NCI-H82 (cell line): ENCODE measurements at regions not wholly inside any gene's neighbourhood (a gene's known extent, or its start where the extent isn't known, plus 50 kb on each side); places are given as distances from the start of the nearest gene placed in this dataset.
A peak's percentile ranks its signal among the peaks of the same experiment; 100 is the strongest.
"Not testable (repeated sequence)": the region's sequence is repeated elsewhere in the genome, so short reads cannot be mapped to it uniquely, and the experiment has no call there.

ENCODE experiments used
- DNase-seq: peaks from one replicate; lab custom pipeline; 2025; lab: John Stamatoyannopoulos, UW

GRCh38 chr6:21918666-21919065, 325.1 kb downstream of the SOX4 start:
- no peak for DNase-seq

GRCh38 chr6:21922086-21922485, 328.5 kb downstream of the SOX4 start:
- DNase-seq: no peak

DNA sequence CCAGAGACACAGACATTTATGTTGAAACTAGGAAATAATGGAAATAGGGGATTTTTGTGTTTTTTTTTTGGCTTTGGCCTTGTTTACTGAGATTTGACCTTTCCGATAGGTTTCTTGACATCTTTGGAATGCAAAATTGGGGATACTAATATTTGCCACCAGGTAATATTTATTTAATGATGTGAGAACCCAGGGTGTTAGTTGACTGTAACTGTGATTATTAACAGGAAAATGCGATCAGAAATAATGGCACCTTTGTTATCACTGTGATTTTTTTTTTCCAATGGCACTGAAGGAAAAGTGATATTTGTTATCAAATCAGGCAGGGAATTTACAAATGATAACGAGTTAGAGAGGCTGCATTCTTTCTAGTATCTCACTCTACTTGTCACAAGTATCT, 330.5 kb downstream of the SOX4 start:
- no peak for DNase-seq

- no peak for DNase-seq
These were observed 335.3 kb downstream of the SOX4 start for GRCh38 chr6:21928827-21929226.

DNA sequence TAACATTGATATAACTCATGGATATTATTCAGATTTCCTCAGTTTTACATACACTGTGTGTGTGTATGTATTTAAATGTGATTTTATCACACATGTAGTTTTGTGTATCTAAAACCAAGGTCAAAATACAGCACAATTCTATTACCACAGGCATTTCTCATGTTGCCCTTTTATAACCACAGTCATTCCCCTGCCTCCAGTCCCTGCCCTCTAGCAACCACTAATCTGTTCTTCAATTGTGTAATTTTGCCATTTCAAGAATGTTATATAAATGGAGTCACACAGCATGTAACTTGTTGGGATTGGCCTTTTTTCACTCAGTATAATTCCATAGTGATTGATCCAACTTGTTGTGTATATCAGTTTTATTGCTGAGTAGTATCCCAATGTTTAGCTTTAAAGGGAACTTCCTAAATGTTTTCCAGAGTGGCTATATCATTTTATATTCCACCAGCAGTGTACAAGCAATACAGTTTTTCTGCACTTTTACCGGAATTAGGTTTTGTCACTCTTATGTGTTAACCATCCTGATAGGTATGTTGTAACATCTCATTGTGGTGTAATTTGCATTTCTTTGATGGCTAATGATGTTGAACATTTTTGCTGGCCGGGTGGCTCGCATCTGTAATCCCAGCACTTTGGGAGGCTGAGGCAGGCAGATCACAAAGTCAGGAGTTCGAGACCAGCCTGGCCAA, 338.2 kb downstream of the SOX4 start:
- no peak for DNase-seq

GRCh38 chr6:21933351-21933750, 339.8 kb downstream of the SOX4 start:
- DNase-seq: no peak

GRCh38 chr6:21935142-21935541, 341.6 kb downstream of the SOX4 start:
- no peak for DNase-seq

GRCh38 chr6:21935561-21936028, 342.0 kb downstream of the SOX4 start:
- peak; percentile 55 for DNase-seq

GRCh38 chr6:21937466-21937865, 343.9 kb downstream of the SOX4 start:
- DNase-seq: no peak

GRCh38 chr6:21939066-21939465, 345.5 kb downstream of the SOX4 start:
- DNase-seq: not testable (repeated sequence)

DNA sequence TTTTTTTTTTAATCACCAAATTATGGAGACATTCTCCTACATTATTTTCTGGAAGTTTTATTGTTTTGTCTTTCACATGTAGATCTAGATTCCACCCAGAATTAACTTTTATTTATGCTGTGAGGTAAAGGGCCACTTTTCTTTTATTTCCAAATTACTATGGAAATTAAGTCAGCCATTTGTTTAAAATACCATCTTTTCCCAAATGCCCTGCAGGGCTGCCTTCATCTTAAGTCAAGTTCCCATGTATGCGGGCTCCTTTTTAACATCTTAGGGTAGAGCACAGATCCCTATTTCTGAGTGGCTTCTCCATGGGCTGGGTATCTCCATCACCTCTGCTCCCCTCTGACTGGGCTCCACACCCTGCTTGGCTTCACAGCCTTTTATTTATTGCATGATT, 348.4 kb downstream of the SOX4 start:
- no peak for DNase-seq

DNA sequence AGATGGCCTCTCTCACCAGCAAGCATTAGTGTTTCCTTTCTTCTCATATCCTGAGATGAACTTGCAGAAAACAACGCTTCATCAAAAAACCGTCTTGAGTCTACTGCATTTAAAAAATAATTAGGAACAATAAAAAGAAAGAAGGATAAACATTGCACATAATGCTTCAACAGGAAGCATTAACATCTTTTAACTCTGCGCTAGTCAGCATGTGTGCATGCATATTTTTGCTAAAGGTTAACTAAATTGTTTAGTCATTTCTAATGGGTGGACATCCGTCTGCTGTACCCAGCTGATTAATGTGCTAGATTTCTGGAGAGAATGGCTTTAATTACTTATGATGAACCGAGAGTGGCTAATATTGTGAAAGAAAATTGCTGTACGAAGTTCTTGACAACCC, 349.3 kb downstream of the SOX4 start:
- no peak for DNase-seq

DNA sequence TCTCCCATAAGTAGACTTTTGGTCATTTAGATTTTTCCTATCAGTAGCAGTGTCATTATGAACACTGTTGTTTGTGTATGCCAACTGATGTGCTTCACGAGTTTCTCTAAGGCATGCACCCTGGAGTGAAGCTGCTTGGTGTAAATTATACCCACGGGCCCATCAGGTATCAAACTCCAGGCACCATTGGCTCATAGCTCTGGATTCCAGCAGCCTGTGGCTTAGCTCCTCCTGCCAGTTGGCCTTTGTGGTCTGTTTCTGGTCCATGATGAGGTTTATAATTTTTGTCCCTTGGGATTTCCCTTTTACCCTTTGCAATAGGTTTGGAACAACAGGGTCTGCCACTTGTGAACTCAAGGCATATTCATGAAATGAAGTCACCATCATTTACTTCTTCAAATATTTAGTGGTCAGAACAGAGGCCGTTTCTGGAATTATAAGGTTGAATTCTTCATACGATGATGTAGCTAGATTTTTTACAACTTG, 350.5 kb downstream of the PRL start:
- no peak for DNase-seq

- not testable (repeated sequence) for DNase-seq
These were observed 349.6 kb downstream of the PRL start for GRCh38 chr6:21947227-21947626.

- no peak for DNase-seq
These were observed 349.0 kb downstream of the PRL start for GRCh38 chr6:21947731-21948386.

DNA sequence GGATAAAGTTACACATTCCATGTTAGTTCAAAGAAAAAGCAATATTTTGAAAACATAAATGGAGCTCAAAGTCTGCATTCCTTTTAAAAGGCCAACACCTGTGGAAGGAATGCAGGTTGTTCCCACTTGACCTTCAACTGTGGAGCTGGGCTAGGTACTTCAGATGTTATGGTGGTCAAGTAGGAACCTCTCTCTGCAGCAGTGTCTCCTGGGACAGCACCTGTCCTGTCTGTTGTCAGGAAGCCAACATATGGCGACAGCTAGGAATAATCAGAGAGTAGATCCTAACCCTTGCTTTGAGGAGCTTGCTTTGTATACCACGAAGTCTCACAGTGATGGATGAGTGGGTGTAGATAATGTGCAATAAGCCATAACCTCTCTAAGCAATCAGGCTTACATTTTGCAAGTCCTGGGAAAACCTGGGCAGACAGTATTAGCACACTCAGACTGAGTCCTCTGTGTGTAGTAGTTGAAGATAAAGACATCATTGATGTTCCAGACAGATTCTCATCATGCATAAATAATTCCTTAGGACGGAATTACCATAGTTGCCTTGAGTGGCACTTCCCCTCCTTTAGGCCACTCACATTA, 347.5 kb downstream of the PRL start:
- peak; percentile 61 for DNase-seq

GRCh38 chr6:21952367-21952766, 344.5 kb downstream of the PRL start:
- no peak for DNase-seq

DNA sequence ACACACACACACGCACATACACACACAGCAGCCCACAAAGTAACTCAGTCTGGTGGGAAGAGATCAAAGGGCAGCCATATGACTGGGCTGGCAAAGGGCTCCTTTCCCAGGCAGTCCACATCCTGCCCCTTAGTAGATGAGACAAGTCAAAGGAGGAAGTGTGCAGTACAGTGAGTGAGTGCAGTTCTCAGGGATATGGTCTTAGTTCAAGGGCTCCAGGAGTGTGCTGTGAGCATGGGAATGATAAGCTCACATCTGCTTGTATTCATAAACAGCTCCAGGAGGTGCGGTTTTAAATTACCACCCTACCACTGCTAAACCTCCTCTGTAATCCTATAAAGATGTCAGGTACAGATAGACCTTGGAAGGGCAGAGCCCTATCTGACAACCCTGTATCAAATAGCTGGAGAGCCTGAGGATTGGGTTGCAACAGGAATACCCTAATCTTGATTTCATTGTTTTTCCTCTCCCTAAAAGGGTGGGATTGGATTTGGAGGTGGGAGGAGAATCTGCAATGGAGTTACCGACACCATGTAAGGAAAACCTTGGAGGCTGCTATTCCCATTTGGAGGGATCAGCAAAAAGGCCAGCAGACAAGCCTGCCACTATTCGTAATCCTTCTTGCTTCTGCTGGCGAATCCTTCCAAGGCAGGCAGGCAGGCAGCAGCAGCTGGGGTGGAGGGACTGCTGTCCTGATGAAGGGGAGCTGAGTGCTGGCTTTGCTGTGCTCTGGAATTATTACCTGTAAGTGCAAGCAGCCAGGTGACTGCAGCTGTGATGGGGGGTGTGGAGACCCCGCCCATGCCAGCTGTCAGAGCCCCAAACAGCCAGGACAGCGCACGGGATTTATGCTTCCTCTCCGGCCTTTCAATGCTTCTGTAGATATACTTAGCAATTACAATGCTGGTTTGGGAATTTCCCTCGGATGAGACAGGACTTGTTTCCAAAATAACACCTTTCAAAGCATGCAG, 342.7 kb downstream of the PRL start:
- peak; percentile 99 for DNase-seq

DNA sequence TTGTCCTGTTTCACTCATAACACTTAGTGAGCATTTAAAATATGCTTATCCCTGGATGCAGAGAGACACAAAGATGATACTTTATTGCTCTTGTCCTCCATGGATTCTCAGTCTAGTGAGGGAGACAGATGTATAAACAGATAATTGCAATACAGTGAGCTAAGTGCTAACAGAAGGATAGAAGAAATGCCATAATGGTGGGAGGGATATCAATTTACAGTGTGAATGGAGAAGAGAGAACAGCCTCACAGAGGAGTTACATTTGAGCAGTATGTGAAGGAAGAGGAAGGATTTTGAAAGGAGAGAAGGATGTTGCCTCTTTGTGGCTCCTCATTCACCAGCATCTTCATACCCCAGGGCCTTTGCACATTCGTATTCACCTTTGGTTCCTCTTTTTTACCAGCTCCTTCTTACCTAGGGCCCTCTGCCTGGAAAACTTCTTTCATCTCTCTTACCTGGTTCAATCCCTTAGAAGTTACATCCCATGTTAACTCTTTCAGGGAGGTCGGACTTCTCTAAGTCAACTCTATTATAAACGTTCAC, 341.7 kb downstream of the PRL start:
- DNase-seq: peak; percentile 59

DNA sequence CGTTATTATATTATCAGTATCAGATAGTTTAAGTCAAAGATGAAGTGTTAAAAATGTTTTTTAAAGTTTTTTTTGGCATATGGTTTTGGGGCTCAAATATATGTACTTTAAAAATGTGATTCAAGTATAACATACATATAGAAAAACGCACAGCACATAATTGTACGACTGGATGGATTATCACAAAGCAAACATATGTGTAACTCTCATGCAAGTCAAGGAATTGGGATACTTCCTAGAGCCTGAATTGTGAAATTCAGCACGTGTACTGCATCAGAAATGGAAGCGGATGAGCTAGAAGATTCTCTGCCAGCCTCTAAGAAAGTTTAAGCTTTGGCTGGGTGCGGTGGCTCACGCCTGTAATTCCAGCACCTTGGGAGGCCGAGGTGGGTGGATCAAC, 340.9 kb downstream of the PRL start:
- DNase-seq: no peak

- no peak for DNase-seq
These were observed 338.4 kb downstream of the PRL start for GRCh38 chr6:21958428-21958827.

GRCh38 chr6:21961226-21961625, 335.6 kb downstream of the PRL start:
- DNase-seq: no peak
